H9 (cell line): ENCODE measurements at regions not wholly inside any gene's neighbourhood (a gene's known extent, or its start where the extent isn't known, plus 50 kb on each side); places are given as distances from the start of the nearest gene placed in this dataset.

ENCODE experiments used
- DNase-seq: peaks from one replicate; pipeline ENCODE4 v3.0.0-alpha.2; 2017
- H2AFZ ChIP-seq: one replicate; pipeline ENCODE4 v1.6.1; 2013; ENCODE audit warnings: mild to moderate bottlenecking, low read length, control low read depth, moderate library complexity
- H2AK5ac ChIP-seq: 2 replicates; pipeline ENCODE4 v1.6.1; 2013; ENCODE audit warnings: low read length, control low read depth, mixed read lengths; ENCODE audit not compliant: insufficient read length
- H2BK120ac ChIP-seq: one replicate; pipeline ENCODE4 v1.6.1; 2013; ENCODE audit warnings: low read depth, mild to moderate bottlenecking, low read length, control low read depth, inconsistent platforms; ENCODE audit not compliant: poor library complexity, severe bottlenecking
- H2BK12ac ChIP-seq: 2 replicates; pipeline ENCODE4 v1.6.1; 2013; ENCODE audit warnings: low read length, control low read depth, mixed read lengths, low read depth; ENCODE audit not compliant: insufficient read length
- H2BK15ac ChIP-seq: 2 replicates; pipeline ENCODE4 v1.6.1; 2013; ENCODE audit warnings: low read depth, low read length, control low read depth
- H2BK20ac ChIP-seq: one replicate; pipeline ENCODE4 v1.6.1; 2013; ENCODE audit warnings: low read depth, mild to moderate bottlenecking, low read length, control low read depth, inconsistent platforms; ENCODE audit not compliant: poor library complexity, severe bottlenecking
- H2BK5ac ChIP-seq: 2 replicates; pipeline ENCODE4 v1.6.1; 2013; ENCODE audit warnings: low read length, control low read depth, mixed read lengths; ENCODE audit not compliant: insufficient read length
- H3K14ac ChIP-seq: 2 replicates; pipeline ENCODE4 v1.6.1; 2013; ENCODE audit warnings: low read length, control low read depth; ENCODE audit not compliant: insufficient read depth
- H3K18ac ChIP-seq: 2 replicates; pipeline ENCODE4 v1.6.1; 2013; ENCODE audit warnings: low read depth, mild to moderate bottlenecking, mixed read lengths, low read length, control low read depth; ENCODE audit not compliant: insufficient read length
- H3K23ac ChIP-seq: 2 replicates; pipeline ENCODE4 v1.6.1; 2013; ENCODE audit warnings: low read length, control low read depth, mixed read lengths, low read depth; ENCODE audit not compliant: insufficient read length
- H3K23me2 ChIP-seq: 2 replicates; pipeline ENCODE4 v1.6.1; 2013; ENCODE audit warnings: low read depth, mild to moderate bottlenecking, mixed read lengths, low read length, control low read depth; ENCODE audit not compliant: insufficient read length, poor library complexity, severe bottlenecking
- H3K27ac ChIP-seq: 2 replicates; pipeline ENCODE4 v1.5.1; 2013; ENCODE audit warnings: low read length, control low read depth, mixed read lengths, low read depth; ENCODE audit not compliant: insufficient read length
- H3K27me3 ChIP-seq: 2 replicates; pipeline ENCODE4 v1.6.1; 2013; ENCODE audit warnings: low read length, control low read depth, inconsistent platforms; ENCODE audit not compliant: insufficient read depth
- H3K4ac ChIP-seq: 2 replicates; pipeline ENCODE4 v1.6.1; 2013; ENCODE audit warnings: low read depth, mild to moderate bottlenecking, control low read depth, inconsistent platforms, low read length, moderate library complexity
- H3K4me1 ChIP-seq: 2 replicates; pipeline ENCODE4 v1.6.1; 2013; ENCODE audit warnings: low read length, control low read depth, inconsistent platforms; ENCODE audit not compliant: insufficient read depth
- H3K4me2 ChIP-seq: 2 replicates; pipeline ENCODE4 v1.6.1; 2013; ENCODE audit warnings: low read length, control low read depth, mixed read lengths; ENCODE audit not compliant: insufficient read length, insufficient read depth
- H3K56ac ChIP-seq: 2 replicates; pipeline ENCODE4 v1.6.1; 2013; ENCODE audit warnings: low read depth, mild to moderate bottlenecking, mixed read lengths, low read length, control low read depth; ENCODE audit not compliant: insufficient read length
- H3K79me1 ChIP-seq: 2 replicates; pipeline ENCODE4 v1.6.1; 2013; ENCODE audit warnings: low read depth, mild to moderate bottlenecking, moderate library complexity, low read length, control low read depth, inconsistent platforms; ENCODE audit not compliant: insufficient read depth, poor library complexity, severe bottlenecking
- H3K79me2 ChIP-seq: 2 replicates; pipeline ENCODE4 v1.6.1; 2013; ENCODE audit warnings: low read length, control low read depth, inconsistent platforms; ENCODE audit not compliant: insufficient read depth
- H3K9ac ChIP-seq: 2 replicates; pipeline ENCODE4 v1.6.1; 2013; ENCODE audit warnings: low read length, control low read depth, mixed read lengths; ENCODE audit not compliant: insufficient read length; ENCODE audit errors: extremely low read depth
- H3K9me3 ChIP-seq: one replicate; pipeline ENCODE4 v1.6.1; 2013; ENCODE audit warnings: low read depth, low read length, inconsistent platforms; ENCODE audit not compliant: control insufficient read depth
- H3T11ph ChIP-seq: one replicate; pipeline ENCODE4 v1.6.1; 2013; ENCODE audit warnings: mild to moderate bottlenecking, low read length, control low read depth, inconsistent platforms
- H4K20me1 ChIP-seq: one replicate; pipeline ENCODE4 v1.6.1; 2013; ENCODE audit not compliant: control insufficient read depth, insufficient read length, insufficient read depth
- H4K5ac ChIP-seq: 2 replicates; pipeline ENCODE4 v1.6.1; 2013; ENCODE audit warnings: low read depth, mild to moderate bottlenecking, mixed read lengths, low read length, control low read depth; ENCODE audit not compliant: insufficient read length
- H4K8ac ChIP-seq: replicated peaks from 2 replicates; pipeline ENCODE4 v1.6.1; 2013; ENCODE audit warnings: low read length, control low read depth, mixed read lengths, low read depth; ENCODE audit not compliant: insufficient read length
- H4K91ac ChIP-seq: 2 replicates; pipeline ENCODE4 v1.6.1; 2013; ENCODE audit warnings: low read depth, mild to moderate bottlenecking, moderate library complexity, mixed read lengths, low read length, control low read depth; ENCODE audit not compliant: insufficient read length
- H3K27ac Mint-ChIP-seq, 3 experiments: 2 replicates in 2 of 3; 3 replicates in 1 of 3; pipeline ENCODE4 v1.8.0; 2020 to 2021; ENCODE audit warnings: mixed read lengths in 3 of 3, mild to moderate bottlenecking in 1 of 3, moderate library complexity in 1 of 3
- H3K27me3 Mint-ChIP-seq: 2 replicates; pipeline ENCODE4 v1.8.0; 2021; ENCODE audit warnings: low read depth, mild to moderate bottlenecking, moderate library complexity, mixed read lengths
- H3K36me3 Mint-ChIP-seq, 3 experiments: 2 replicates in 2 of 3; 3 replicates in 1 of 3; pipeline ENCODE4 v1.8.0; 2020 to 2021; ENCODE audit warnings: low read depth in 3 of 3, mixed read lengths in 3 of 3; ENCODE audit not compliant: insufficient read depth in 1 of 3
- H3K4me1 Mint-ChIP-seq, 2 experiments: 2 replicates each; pipeline ENCODE4 v1.8.0; 2020; ENCODE audit warnings: mixed read lengths in 2 of 2
- H3K4me3 Mint-ChIP-seq, 2 experiments: 2 replicates in 1 of 2; 3 replicates in 1 of 2; pipeline ENCODE4 v1.8.0; 2020 to 2021; ENCODE audit warnings: mild to moderate bottlenecking in 2 of 2, mixed read lengths in 2 of 2, moderate library complexity in 1 of 2
- H3K9me3 Mint-ChIP-seq, 2 experiments: 2 replicates in 1 of 2; 3 replicates in 1 of 2; pipeline ENCODE4 v1.8.0; 2020; ENCODE audit warnings: mild to moderate bottlenecking in 2 of 2, mixed read lengths in 2 of 2, moderate library complexity in 1 of 2
- CTCF ChIP-seq: fragments of 200-600 bp; sonication (generic); conservative IDR thresholded peaks from 3 replicates; pipeline ENCODE4 v1.8.0; 2021; ENCODE audit warnings: antibody characterized with exemption, mild to moderate bottlenecking
- WGBS: extraction: QIAGEN DNeasy Blood & Tissue Kit; methylation state at CpG from one replicate; pipeline ENCODE4 v1.1.7; 2013; ENCODE audit warnings: missing lambda C conversion rate, low lambda C conversion rate, mixed read lengths; ENCODE audit not compliant: insufficient read length; ENCODE audit errors: extremely low coverage; 5-methylcytosine and 5-hydroxymethylcytosine counted together

- Histone ChIP-seq H3K9me3 (no peaks in the 10 kb centered on the region), H3T11ph (no peak overlapping the region), H2BK5ac (no peak overlapping the region), H2BK20ac (no peak overlapping the region), H2BK120ac (no peak overlapping the region), H3K14ac (no peak overlapping the region), H3K18ac (no peak overlapping the region), H3K56ac (no peak overlapping the region), H4K91ac (no peak overlapping the region), H3K4me1 (peaks cover 5% of the 10 kb centered on the region; the same call in 1 of the 2 replicates), H3K4ac (no peak overlapping the region), H2AK5ac (no peak overlapping the region), H4K20me1 (no peaks in the 10 kb centered on the region), H3K9ac (no peak overlapping the region), H3K4me2 (no peak overlapping the region), H3K27me3 (peaks cover 4% of the 10 kb centered on the region; the same call in 1 of the 2 replicates), H3K79me2 (no peaks in the 10 kb centered on the region), H3K27ac (no peak overlapping the region), H4K8ac (no peak overlapping the region), H4K5ac (no peak overlapping the region), H3K23me2 (peaks cover under 1% of the 10 kb centered on the region), H2AFZ (no peak overlapping the region), H2BK12ac (no peak overlapping the region), H3K23ac (no peak overlapping the region), H2BK15ac (no peak overlapping the region), H3K79me1 (no peaks in the 10 kb centered on the region)
- WGBS: no CpG with 5 or more reads among the region's 7 CpGs
- peaks cover 0 to 2% of the 10 kb centered on the region in 2 experiments; a peak in 3 of 5 replicates for H3K9me3 Mint-ChIP-seq
- H3K27ac Mint-ChIP-seq: no peak overlapping the region
- peaks cover 36% of the 10 kb centered on the region for H3K27me3 Mint-ChIP-seq
- no peak for DNase-seq
- TF ChIP-seq CTCF: no peak
- no peak overlapping the region for H3K4me3 Mint-ChIP-seq
- H3K36me3 Mint-ChIP-seq: peaks cover 0 to 11% (median 0%) of the 10 kb centered on the region in 3 experiments; a peak in 3 of 7 replicates
- H3K4me1 Mint-ChIP-seq: peaks cover 20 to 25% of the 10 kb centered on the region in 2 experiments
Observed at GRCh38 chr4:24464566-24464965, 119.8 kb downstream of the DHX15 start.
